GM18526 (cell line): ENCODE measurements at regions not wholly inside any gene's neighbourhood (a gene's known extent, or its start where the extent isn't known, plus 50 kb on each side); places are given as distances from the start of the nearest gene placed in this dataset.

Source experiments
- POLR2A ChIP-seq: IDR thresholded peaks from 3 replicates; pipeline ENCODE4 v1.6.1; 2011; ENCODE audit not compliant: insufficient read length; ENCODE audit errors: extremely low read depth

DNA sequence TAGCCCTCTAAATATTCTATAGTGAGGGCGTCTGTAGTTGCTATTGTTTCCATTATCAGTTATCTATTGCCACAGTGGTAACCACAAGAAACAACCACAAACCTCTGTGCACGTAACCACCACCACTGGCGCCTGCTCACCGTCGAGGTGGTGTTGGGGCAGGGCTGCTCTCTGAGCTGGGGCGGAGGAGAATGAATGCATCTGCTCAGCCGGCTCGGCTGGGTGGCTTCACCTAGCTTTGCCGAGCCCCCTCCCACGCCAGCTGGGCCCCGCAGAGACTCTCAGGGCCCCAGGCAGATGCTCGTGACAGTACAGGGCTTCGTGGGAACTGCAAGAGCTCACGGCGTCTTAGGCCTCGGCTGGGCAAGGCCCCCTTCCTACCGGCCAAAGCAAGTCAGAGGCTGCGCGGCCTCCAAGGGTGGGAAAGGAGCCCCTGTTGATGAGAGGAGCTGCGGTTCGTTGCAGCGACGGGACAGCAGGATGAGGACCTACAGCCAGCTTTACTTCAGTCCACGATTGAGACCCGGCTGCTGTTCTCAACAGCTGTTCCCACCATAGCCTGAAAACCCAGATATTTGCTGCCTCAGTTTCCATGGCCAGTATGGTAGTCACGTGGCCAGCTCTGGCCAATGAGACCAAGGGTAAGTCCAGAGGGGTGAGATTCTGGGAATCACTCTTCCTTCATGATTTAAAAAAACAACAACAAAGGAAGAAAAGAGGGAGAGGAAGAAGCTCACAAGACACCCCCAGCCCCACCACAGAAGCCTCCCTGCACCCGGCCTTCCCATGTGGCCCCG, 120.2 kb upstream of the AFDN start:
- TF ChIP-seq POLR2A: no peak

DNA sequence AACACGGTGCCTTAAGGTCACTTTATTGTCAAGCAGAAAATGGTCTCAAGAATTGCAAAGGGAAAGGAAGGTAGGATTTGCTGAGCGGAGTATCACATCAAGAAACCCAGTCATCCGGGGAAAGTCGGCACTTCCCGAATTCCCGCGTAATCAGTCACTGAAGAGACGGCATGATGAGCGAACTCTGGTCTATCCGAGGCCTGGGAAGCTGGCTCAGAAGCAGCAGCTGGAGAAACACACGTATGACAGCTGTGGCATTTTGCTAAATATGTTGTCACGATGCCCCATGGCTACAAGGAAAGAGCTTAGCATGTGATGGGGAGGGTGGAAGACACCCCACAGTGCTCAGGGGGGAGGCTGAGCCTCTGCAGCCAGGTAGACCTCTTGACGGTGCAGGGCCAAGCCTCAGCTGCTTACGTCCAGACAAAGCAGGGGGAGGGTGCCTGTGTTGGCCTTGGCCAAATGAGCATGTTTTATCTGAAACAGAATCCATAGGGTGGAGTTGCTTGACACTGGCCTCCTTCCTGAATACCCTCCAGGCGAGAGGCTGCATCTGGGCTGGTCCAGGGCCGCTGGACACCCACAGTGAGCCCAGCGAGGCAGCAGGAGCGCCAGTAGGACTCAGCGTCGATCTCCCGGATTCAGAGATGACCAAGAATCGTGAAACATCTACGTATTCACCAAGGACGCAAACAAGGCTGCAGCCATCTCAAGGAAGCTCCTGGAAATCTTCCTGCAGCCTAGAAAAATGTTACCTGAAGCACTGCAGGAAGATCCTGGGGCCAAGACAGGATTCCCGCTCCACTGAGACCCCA, 118.8 kb upstream of the AFDN start:
- no peak for TF ChIP-seq POLR2A

- TF ChIP-seq POLR2A: no peak
These were observed 118.1 kb upstream of the AFDN start for GRCh38 chr6:167708501-167709094.

DNA sequence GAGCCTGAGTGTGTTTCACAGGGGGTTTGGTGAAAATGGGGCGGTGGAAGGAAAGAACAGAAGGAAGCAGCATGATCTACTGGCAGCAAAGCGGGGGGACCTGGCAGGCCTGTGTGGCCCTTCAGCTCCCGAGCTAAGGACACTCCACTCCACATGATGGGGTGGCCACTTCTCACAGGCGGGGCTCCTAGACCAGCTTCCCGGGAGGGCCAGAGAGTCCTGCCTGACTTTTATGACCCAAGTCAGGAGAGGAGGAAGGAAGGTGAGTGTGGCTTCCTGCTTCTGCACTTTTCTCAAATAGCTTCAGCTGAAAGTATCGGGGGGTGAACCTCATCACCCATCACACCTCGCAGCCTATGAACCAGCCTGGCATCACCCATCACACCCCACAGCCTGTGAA, 117.5 kb upstream of the AFDN start:
- no peak for TF ChIP-seq POLR2A

GRCh38 chr6:167710363-167710920, 116.3 kb upstream of the AFDN start:
- no peak for TF ChIP-seq POLR2A

DNA sequence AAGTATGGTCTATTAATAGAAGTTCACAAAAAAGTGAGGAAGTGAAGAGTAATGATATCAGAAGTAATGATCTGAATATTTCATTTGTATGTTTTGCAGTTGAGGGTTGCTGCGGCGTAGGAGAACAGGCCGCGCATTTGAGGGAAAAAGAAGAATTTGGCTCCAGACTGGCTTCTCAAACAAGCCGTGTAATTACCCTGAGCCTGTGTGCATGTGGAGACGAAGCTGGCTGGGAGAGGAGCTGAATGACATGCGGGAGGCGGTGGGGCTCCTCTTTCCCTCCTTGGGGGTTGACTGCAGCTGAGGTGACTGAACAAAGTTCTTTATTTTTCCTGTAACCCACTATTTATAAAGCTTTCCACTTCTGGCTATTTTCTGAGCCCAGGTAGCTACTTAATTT, 115.5 kb upstream of the AFDN start:
- TF ChIP-seq POLR2A: no peak

DNA sequence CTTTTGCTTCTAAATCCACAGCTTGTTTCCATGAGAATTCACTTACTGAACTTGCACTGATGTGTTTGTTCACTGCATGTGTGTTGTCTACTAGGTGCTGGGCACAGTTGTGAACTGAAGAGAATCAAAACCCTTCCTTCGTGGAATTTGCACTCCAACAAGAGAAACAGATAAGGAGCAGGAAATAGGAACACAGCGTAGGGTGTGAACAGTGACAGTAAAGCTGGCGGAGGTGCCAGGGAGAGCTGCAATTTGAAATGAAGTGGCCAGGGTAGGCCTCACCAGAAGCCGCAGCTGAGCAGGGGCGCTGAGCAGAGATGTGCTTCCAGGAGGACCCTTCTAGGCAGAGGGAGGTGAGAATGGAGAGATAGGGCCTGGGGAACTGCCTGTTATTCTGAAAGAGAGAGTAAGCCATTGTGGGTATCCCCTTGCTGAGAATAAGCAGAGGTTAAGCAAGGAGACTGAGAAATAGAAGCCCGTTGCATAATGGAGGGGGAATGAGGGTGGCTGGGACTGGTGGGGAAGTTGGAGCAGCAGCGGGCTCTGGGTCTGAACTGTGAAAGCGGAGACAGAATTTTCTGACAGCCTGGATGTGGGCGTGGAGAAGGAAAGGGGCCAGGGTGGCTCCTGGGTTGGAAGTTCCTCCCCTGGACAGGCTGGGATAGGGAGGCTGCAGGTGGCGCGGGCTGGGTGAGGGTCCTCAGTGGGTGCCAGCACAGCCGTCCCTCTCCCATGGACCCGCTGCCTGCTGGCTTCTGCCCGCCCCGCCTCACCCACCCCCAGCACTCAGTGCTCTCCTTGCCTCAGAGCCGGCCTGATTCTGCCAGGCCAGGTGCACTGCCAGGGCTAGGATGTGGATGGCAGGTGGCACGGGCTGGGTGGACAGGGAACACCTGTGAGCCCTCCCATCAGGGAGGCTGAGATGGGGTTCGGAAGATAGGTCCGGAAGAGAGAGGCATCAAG, 114.7 kb upstream of the AFDN start:
- no peak for TF ChIP-seq POLR2A

GRCh38 chr6:167712731-167713475, 113.8 kb upstream of the AFDN start:
- no peak for TF ChIP-seq POLR2A

GRCh38 chr6:167714152-167714551, 112.6 kb upstream of the AFDN start:
- TF ChIP-seq POLR2A: no peak

GRCh38 chr6:167717455-167717854, 109.3 kb upstream of the AFDN start:
- TF ChIP-seq POLR2A: no peak

- no peak for TF ChIP-seq POLR2A
These were observed 108.8 kb upstream of the AFDN start for GRCh38 chr6:167717867-167718266.

DNA sequence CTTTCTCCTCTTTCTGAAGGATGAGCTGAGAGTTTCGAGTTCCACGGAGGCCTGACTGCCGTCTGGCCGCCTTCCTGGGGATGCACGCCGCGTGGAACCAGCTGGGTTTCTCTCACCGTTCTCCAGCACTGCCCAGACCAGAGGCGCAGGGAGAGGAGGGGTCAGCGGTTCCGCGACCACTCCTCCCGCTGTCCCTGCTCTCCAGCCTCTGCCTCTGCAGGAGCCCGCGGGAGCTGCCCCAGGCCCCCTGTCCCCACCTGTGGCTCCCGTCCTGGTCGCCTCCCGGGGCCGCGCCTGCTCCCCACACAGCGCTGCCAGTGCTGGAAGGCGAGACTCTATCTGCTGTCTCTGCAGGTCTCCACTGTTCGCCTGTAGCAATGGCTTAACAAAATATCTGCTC, 106.8 kb upstream of the AFDN start:
- TF ChIP-seq POLR2A: no peak

- TF ChIP-seq POLR2A: no peak
These were observed 106.0 kb upstream of the AFDN start for GRCh38 chr6:167720456-167721285.
